ENCODE measurements at regions not wholly inside any gene's neighbourhood (a gene's known extent, or its start where the extent isn't known, plus 50 kb on each side); places are given as distances from the start of the nearest gene placed in this dataset.

GRCh38 chr7:102721-103120 is 89.7 kb upstream of the FAM20C start:
- TF ChIP-seq TCF7 (CRISPR knock-in tag; IDR thresholded peaks at IDR 0.05; ENCODE audit: low read depth) (no peak), JUN (CRISPR knock-in tag; IDR thresholded peaks at IDR 0.05) (no peak), FOXJ3 (CRISPR knock-in tag; IDR thresholded peaks at IDR 0.05; ENCODE audit: borderline replicate concordance) (no peak), ERG (CRISPR knock-in tag; IDR thresholded peaks at IDR 0.05) (no peak), GRHL2 (CRISPR knock-in tag; IDR thresholded peaks at IDR 0.05; ENCODE audit: insufficient replicate concordance, severe bottlenecking) (no peak), MAX (CRISPR knock-in tag; IDR thresholded peaks at IDR 0.05) (no peak), USF2 (CRISPR knock-in tag; IDR thresholded peaks at IDR 0.05) (no peak)
- TF ChIP-seq, protein P1, sequence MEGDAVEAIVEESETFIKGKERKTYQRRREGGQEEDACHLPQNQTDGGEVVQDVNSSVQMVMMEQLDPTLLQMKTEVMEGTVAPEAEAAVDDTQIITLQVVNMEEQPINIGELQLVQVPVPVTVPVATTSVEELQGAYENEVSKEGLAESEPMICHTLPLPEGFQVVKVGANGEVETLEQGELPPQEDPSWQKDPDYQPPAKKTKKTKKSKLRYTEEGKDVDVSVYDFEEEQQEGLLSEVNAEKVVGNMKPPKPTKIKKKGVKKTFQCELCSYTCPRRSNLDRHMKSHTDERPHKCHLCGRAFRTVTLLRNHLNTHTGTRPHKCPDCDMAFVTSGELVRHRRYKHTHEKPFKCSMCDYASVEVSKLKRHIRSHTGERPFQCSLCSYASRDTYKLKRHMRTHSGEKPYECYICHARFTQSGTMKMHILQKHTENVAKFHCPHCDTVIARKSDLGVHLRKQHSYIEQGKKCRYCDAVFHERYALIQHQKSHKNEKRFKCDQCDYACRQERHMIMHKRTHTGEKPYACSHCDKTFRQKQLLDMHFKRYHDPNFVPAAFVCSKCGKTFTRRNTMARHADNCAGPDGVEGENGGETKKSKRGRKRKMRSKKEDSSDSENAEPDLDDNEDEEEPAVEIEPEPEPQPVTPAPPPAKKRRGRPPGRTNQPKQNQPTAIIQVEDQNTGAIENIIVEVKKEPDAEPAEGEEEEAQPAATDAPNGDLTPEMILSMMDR (IDR thresholded peaks at IDR 0.05), result no peak
